GM20431 (cell line): ENCODE measurements at regions not wholly inside any gene's neighbourhood (a gene's known extent, or its start where the extent isn't known, plus 50 kb on each side); places are given as distances from the start of the nearest gene placed in this dataset.

Experiments
- in situ Hi-C: fragments of 300-500 bp; cut with MseI, MboI; formaldehyde crosslinking; loops from one replicate; pipeline ENCODE4 v1.15.0; 2020; ENCODE audit warnings: low sequenced_read_pairs; ENCODE audit not compliant: unreplicated experiment

DNA sequence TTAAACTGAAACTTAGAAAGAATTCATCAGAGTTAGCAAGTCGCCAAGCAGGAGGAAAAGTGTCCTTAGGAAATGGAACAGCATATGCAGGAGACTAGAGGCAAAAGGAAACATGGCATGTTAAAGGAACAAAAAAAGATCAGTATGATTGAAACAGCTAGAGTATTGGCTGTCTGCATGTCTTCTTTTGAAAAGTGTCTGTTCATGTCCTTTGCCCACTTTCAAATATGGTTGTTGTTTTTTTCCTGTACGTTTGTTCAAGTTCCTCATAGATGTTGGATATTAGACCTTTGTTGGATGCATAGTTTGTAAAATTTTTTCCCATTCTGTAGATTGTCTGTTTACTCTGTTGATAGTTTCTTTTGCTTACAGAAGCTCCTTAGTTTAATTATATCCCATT, 161.6 kb downstream of the NR4A2 start:
- in situ Hi-C loops, result no loop called here

DNA sequence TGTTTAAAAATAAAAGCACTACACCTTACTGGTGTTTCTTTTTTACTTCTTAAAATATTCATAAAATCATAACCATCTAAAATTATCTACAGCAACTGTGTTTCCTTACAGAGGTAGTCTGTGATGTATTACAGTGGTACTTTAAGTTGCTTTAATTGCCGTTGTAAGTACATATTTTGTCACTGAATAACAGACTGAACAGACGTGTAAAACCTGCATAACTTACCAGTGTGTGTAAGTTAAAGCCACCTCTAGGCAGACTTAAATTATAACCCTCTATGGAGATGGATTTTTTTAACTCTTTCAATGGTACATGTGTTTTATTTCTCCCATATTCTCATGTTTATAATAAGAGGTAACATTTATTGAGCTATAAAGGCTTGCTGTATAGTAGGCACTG, 166.8 kb downstream of the NR4A2 start:
- in situ Hi-C loops, result no loop called here

DNA sequence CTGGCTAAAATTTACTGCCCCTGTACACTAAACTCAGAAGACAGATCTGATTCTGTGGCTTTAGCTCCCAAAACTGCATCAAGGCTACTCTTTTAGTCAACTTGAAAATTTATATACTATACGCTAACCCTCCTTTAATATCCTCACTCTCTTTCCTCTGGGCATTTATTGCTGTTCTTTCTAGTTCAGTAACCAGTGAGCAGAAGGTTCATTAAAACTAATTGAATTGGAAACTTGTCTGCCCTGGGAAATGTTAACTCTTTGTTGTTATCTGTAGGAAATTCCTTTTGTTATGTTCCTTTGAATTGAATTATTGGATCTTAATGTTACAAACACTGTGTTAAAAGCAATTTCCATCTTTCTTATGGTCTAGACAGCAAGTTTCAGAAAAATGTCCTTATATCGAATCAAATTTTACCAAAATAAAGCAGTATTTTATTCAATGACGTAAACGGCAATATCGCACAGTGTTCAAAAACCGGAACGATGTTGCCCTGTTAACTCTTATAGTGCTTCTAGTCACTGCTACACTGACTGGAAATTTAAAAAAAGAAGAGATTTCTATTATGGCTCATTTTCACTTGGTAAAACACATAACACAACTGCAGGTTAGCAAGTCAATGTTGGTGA, 168.3 kb downstream of the NR4A2 start:
- in situ Hi-C loops, result no loop called here

DNA sequence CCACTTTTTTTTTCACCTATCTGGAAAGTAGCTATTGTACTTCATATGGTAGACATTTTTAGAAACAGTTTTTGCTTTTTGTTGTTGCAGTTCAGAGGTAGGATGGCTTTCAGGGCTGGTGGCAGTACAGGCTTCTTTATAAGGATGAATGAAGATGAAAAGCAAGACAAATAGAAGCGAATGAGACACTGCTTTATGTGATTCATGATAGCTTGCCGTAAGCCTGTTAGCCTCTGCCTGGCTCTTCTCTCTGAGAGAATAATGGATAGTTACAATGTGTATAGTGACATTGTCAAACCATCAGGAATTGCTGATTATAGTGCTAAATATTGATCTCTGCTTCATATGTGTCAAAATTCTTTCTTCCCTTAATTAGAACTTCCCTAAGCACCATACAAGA, 173.7 kb downstream of the NR4A2 start:
- in situ Hi-C loops, result no loop called here

DNA sequence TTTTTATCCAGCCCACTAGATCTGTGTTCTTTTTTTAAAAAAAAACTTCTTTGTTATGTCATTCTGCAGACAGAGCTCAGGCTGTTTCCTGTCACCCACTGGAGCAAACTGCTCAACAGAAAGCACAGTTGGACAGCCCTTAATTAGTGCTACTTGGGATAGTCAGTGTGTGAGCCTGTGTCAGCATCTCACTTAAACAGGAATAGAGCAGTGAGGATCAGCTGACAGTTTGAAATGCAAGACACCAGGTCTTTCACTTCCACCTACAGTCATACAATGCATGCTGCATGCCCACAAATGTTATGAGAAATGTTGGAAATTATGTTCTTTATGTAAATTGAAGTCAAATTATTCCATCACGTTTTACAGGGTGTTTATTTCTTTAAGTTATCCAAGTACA, 174.9 kb downstream of the NR4A2 start:
- in situ Hi-C loops, result no loop called here

DNA sequence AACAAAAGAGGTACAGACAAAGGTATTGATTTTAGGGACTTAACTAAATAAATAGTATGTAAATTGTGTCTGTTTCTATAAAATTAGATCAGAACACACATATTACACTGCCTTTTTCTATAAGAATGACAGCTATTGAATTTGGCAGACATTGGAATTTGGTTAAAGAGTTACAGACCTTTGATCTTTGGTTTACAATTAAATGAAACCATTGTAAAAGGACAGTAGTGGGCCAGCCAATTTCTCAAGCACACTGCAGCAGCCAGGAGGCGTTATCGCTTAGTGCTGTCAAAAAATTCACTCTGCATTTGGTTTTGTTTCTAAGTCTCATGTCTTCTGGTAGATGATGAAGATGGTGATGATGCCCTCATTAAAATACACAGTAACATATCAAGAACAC, 175.9 kb downstream of the NR4A2 start:
- in situ Hi-C loops, result no loop called here

DNA sequence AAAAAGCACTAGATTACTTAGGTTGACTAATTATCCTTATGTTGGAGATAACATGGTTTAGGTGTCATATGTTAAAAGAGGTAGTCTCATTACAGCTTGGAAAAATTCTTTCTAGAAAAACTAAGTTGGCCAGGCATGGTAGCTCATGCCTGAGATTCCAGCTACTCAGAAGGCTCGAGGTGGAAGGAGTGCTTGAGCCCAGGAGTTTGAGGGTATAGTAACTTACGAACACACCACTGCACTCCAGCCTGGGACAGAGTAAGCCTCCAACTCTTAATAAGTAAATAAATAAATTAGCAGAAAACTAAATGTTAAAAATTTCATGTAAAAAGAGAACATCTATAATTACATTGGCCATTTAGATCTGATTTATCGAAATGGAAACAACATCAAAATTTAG, 177.2 kb downstream of the NR4A2 start:
- in situ Hi-C loops, result no loop called here

DNA sequence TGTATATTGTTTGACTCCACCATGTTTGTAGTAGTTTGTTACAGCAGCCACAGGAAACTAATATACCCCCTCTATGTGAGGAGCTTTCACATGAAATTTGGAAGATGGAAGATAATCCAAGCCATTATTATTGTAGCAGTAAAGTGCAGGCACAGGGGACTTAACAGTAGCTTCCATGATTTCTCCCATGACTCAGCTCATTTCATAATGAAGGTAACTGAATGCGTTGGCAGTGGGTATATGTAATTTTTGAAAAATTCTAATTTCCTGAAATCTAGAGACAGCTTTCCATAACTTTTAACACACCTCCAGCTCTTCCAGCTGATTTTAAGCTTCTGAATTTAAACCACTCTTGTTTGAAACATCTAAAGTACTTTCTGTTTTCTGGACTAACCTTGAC, 181.2 kb downstream of the NR4A2 start:
- in situ Hi-C loops, result no loop called here

DNA sequence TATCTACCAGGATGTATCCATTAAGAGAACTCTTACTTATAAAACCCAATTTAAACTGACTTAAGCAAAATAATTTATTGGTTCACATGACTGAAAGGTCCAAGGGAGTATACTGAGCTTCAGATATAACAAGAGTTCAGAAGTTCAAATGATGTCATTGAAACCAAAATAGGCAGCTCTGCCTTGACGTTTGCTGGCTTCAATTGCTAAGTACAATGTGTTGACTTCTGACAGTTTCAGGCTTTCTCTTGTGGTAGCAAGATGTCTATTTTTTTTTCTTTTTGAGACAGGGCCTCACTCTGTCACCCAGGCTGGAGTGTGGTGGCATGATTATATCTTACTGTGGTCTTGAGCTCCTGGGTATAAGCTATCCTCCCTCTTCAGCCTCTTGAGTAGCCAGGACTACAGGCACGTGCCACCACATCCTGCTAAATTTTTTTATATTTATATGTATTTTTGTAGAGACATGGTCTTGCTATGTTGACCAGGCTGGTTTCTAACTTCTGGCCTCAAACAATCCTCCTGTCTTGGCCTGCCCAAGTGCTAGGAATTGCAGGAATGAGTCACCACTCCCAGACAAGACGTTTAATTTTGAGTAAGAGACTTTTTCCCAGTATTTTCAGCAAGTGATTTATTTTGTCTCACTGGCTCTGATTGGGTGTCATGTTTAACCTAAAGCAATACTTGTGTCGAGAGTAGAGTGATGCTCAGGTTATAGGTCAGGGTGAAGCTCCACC, 184.8 kb downstream of the NR4A2 start:
- in situ Hi-C loops, result no loop called here

DNA sequence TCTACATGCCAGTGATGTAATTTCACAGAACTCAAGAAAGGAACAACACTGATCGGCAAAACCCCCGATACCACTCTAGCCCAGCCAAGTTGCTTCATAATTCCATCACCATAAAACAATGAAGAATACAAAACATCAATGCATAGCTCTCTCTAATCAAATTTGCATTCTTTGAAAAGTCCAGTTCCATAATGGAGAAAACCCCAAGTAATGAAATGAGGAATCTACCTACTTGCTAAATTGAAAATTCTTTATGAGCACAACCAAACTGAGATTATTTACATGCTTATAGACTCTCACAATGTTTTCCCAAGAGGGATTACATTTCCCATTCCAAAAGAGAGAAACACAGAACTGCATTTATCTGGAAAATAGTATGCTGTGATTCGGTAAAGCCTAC, 186.5 kb downstream of the NR4A2 start:
- in situ Hi-C loops, result no loop called here

DNA sequence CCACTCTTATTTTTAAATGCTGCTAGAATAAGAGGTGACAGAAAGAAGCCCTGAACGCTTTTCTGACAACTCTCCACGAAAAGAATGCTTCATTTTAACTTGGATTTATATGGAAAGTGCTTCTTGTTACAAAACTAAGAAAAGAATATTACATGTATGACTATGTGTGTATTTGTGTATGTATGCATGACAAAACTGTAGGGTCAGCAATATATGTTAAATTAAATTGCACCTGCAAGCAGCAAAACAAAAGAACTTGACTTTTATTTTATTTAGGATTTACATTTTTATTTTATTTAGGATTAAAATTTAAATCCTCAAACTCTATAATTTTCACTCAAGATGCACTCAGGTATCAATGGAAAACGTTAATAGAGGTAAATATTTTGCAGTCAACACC, 187.1 kb downstream of the NR4A2 start:
- in situ Hi-C loops, result no loop called here

DNA sequence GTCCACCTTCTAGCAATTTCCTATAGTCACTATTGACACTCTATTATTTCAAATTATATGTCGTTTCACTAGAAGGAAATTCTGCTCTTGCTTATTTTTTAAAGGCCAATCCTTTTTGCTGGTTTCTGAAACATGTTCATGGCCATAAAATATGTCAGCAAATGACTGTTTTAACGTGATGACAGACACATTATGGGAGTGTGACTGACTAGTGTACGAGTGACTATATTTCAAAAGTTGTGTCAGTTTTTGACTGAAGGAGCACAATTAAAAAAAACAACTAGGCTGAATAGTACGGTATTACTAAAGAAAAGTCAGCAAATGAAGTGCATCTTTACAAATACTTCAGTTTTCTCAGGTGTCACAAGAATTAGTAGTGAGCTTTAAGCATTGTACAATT, 196.0 kb downstream of the NR4A2 start:
- in situ Hi-C loops, result no loop called here

DNA sequence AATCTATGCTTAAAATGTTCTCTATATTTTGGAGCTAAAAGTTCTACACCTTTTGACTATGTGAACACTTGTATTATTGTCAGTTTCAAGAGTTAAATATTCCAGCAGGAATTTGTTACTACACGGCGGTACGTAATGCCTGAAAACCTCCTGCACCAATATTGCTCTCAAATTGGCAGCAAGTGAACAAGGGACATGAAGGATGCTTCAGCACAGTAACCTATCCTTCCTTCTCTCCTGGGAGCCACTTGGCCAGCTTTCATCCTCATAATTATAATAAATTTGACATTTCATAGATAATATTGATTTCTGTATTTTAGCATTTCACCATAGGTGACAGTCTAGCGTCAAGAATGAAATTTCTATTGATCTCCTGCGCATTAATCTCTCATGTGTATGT, 197.6 kb downstream of the NR4A2 start:
- in situ Hi-C loops, result no loop called here

DNA sequence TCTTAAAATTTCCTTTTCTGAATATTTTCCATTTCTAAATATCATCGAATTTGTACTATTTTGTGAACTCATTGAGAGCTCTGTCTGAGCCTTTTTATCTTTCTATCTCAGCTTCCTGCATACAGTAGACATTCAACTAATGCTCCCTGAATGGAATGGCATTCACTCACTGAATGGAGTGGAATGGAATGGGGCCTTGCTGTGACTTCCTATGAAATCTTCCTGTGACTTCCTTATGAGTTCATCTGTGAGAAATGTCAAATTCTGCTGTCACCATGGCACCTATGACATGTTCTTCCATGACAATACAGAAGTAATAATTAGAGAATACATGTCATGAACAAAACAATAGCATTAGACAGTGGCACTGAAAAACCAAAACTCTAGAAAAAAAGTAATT, 199.6 kb downstream of the NR4A2 start:
- in situ Hi-C loops, result no loop called here

DNA sequence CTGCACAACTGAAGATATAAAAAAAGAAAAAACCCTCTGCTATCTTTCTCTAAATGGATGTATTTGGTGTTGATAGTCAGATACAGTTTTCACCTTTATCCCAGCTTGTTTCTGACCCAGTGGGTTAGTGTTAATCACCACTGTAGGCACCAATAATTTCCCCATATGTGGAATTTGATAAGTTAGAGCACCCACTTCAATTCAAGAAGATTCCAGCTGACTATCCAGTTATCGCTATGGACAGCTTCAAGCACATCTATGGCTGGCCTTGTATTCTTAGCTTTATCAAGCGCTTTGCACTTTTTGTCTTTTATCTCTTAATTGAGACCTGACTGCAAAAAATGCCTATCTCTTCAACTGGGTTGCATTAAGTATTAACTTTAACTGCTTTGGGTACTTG, 200.4 kb downstream of the NR4A2 start:
- in situ Hi-C loops, result no loop called here

DNA sequence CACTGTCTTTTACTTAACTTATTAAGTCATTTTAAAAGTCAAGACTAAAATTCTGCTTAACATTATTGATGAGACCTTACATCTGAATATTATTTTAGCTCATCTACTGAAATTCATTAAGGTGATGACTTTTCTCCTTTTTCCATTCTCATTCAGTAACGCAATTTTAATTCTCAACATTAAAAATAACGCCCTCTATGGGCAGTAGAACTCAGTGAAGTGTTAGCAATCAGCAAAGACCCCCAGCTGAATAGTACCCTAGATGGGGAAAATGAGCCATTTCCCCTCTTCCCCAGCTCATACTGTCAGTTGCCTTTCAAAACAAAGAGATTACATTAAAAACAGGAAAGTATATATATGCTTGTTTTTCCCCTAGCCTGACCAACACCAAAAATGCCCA, 203.3 kb downstream of the NR4A2 start:
- in situ Hi-C loops, result no loop called here

DNA sequence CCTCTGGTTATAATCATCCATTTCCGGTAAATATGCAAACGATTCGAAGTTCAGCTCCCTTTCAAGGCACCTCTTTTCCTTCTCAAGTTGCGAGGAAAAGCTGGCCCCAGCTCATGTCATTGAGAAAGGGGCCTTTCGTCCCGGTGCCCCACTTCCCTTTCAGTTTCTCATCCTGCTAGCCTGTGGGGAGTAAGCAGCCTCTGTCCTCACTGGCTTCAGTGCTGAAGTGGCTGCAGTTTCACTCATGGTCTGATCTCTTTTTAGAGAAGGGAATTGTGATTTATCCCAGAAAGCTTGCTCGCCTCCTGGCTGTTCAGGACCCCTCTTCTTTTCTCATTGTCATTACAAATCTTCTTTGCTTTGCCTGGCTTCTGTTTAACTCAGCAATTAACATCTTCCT, 207.5 kb downstream of the NR4A2 start:
- in situ Hi-C loops, result no loop called here

DNA sequence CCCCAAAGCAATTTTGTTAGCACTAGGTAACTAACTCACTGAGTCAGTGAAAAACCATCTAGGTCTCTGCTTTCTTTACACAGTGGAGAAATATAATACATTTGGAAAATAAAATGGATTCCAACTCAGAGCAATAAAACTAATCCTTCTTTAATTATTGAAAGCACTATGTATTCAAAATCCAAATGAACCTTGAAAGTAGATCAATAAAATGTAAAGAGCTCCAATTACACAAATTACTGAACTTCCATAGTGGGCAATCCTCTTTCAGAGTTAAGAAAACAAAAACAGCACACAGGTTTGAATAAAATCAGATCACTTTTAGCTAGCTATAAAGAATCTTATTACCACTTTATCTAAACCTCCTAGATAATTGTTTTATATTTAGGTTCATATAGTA, 208.1 kb downstream of the NR4A2 start:
- in situ Hi-C loops, result no loop called here

DNA sequence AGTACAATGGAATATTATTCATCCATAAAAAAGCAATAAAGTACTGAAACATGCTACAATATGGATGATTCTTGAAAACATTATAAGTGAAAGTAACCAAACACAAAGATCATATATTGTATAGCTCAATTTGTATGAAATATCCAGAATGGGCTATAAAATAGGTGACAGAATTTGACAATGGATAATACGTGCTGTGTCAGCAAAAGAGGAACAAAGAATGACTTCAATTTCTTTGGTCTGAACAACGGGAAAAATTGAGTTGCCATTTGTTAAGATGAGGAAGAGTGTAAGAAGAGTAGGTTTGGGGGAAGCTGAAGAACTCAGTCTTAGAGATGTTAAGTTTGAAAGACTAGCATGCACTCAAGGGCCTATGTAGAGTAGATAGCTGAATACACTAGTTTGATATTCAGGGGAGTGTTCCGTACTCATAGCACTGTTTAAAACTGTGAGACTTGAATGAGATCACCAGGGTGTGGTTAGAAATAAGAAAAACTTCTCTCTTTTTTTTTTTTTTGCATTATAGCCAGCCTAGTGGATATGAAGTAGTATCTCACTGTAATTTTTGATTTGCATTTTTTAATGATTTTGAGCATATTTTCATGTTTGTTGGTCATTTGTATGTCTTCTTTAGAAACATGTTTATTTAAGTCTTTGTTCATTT, 213.6 kb downstream of the NR4A2 start:
- in situ Hi-C loops, result no loop called here

DNA sequence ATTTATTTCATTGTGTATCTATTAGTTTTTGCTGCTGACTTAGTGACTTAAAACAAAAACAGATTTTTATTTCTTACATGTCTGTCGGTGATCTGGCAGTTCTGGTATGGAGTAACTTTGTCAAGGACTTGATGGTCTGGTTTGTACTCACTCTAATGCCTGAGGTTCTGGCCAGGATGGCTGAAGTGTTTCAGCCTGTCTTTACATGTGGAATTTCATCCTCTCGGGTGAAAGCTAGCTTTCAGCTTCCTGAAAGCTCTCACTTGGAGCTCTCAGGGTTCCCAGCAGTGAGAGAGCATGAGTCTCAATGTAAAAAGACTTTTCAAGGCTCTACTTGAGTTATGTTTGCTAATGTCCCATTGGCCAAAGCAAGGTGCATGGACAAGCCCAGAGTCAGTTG, 216.4 kb downstream of the NR4A2 start:
- in situ Hi-C loops, result no loop called here

DNA sequence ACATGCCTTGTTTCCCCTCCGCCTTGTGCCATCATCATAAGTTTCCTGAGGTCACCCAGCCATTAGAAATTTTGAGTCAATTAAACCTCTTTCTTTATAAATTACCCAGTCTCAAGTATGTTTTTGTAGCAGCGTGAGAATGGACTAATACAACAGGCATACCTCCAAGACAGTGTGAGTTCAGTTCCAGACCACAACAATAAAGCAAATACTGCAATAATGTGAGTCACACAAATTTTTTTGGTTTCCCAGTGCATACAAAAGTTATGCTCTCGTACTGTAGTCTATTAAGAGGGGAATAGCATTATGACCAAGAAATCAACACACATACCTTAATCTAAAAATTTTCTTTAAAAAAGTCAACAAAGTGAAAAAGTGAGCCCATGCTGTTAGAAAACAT, 217.2 kb downstream of the NR4A2 start:
- in situ Hi-C loops, result no loop called here

DNA sequence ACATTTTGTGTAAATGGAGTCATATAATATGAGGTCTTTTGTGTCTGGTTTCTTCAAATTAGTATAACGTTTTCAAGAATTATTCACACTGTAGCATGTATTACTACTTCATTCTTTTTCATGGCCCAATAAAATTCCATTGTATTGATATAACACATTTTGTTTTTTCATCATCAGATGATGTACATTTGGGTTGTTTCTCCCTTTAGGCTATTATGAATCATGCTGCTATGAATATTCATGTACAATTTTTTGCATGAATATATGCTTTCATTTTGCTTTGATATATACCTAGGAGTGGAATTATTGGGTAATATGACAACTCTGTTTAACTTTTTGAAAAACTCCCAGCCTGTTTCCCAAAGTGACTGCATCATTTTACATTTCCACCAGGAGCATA, 220.2 kb downstream of the NR4A2 start:
- in situ Hi-C loops, result no loop called here
